ENCODE measurements at regions not wholly inside any gene's neighbourhood (a gene's known extent, or its start where the extent isn't known, plus 50 kb on each side); places are given as distances from the start of the nearest gene placed in this dataset.
A peak's percentile ranks its signal among the peaks of the same experiment; 100 is the strongest.
"Not testable (repeated sequence)": the region's sequence is repeated elsewhere in the genome, so short reads cannot be mapped to it uniquely, and the experiment has no call there.

DNA sequence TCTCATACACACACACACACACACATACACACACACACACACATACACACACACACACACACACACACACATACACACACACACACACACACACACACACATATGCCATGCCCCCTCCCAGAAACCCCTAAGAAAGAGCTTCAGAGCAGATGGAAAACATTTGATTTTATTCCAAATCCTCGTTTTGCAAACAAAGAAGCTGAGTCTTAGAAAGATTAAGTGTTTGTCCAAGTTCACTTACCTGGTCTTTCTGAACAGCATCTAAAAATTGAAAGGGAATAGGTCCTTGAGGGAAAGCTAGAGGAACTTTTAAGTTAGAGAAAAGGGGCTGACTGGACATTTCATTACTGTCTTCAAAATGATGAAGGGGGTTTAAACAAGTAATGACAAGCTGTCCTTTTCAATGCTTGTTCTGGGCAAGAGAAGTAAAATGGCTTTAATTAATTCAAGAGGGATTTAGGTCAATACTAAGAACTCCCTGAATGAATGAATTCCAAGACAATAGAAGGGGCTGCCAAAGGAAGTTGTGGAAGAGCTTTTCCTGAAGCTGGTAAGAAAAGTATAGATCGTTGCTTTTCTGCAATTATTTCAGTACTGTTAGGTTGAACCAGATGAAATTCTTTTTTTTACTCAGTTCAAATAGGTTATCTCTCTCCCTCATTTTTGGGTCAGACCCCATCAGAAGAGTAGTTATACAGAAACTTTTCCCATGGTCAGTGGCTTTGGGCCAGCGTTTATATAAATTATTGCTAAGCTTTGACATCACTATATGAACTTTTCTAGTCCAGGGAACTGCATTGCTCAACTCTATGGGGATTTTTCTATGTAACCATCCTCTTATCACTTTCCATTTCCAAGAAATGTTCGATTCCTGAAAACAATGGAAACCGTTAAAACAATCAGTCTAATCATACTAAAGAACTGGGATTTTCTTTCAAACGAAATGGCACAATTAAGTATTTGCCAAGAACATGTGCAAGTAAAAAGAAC, 261.4 kb downstream of the MTERF1 start:
- Histone ChIP-seq H3K36me3 (ENCODE audit: control insufficient read depth, insufficient read depth, low read length) (no peaks in the 10 kb centered on the region), H3K4me3 (ENCODE audit: low read depth, low read length) (no peak overlapping the region), H3K27me3 (ENCODE audit: control insufficient read depth, insufficient read depth, low read length) (no peaks in the 10 kb centered on the region)
- no peak for DNase-seq (ENCODE audit: low read depth)
- TF ChIP-seq, protein P1, sequence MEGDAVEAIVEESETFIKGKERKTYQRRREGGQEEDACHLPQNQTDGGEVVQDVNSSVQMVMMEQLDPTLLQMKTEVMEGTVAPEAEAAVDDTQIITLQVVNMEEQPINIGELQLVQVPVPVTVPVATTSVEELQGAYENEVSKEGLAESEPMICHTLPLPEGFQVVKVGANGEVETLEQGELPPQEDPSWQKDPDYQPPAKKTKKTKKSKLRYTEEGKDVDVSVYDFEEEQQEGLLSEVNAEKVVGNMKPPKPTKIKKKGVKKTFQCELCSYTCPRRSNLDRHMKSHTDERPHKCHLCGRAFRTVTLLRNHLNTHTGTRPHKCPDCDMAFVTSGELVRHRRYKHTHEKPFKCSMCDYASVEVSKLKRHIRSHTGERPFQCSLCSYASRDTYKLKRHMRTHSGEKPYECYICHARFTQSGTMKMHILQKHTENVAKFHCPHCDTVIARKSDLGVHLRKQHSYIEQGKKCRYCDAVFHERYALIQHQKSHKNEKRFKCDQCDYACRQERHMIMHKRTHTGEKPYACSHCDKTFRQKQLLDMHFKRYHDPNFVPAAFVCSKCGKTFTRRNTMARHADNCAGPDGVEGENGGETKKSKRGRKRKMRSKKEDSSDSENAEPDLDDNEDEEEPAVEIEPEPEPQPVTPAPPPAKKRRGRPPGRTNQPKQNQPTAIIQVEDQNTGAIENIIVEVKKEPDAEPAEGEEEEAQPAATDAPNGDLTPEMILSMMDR (IDR thresholded peaks at IDR 0.05; ENCODE audit: insufficient read depth, low read length, severe bottlenecking), result no peak
- FAIRE-seq, result no peak

- FAIRE-seq, result no peak
- H3K27me3 ChIP-seq (ENCODE audit: control insufficient read depth, insufficient read depth, low read length), result no peaks in the 10 kb centered on the region
- TF ChIP-seq, protein P1 (IDR thresholded peaks at IDR 0.05; ENCODE audit: insufficient read depth, low read length, severe bottlenecking), result no peak
- H3K4me3 ChIP-seq (ENCODE audit: low read depth, low read length), result no peak overlapping the region
- no peak for DNase-seq (ENCODE audit: low read depth)
- no peaks in the 10 kb centered on the region for H3K36me3 ChIP-seq (ENCODE audit: control insufficient read depth, insufficient read depth, low read length)
Measured at GRCh38 chr7:91620827-91621226, 259.7 kb downstream of the MTERF1 start.

GRCh38 chr7:91627324-91627723, 253.2 kb downstream of the MTERF1 start:
- not testable (repeated sequence) for H3K27me3 ChIP-seq (ENCODE audit: control insufficient read depth, insufficient read depth, low read length); H3K36me3 ChIP-seq (ENCODE audit: control insufficient read depth, insufficient read depth, low read length); H3K4me3 ChIP-seq (ENCODE audit: low read depth, low read length); FAIRE-seq; DNase-seq (ENCODE audit: low read depth)

- DNase-seq (ENCODE audit: low read depth) (peak; percentile 26), FAIRE-seq (no peak)
- Histone ChIP-seq H3K27me3 (ENCODE audit: control insufficient read depth, insufficient read depth, low read length) (no peaks in the 10 kb centered on the region), H3K4me3 (ENCODE audit: low read depth, low read length) (no peak overlapping the region), H3K36me3 (ENCODE audit: control insufficient read depth, insufficient read depth, low read length) (no peaks in the 10 kb centered on the region)
- TF ChIP-seq, protein P1 (IDR thresholded peaks at IDR 0.05; ENCODE audit: insufficient read depth, low read length, severe bottlenecking), result no peak
Measured at GRCh38 chr7:91628742-91629141, 251.8 kb downstream of the MTERF1 start.

- DNase-seq (ENCODE audit: low read depth) (no peak), FAIRE-seq (no peak)
- TF ChIP-seq, protein P1 (IDR thresholded peaks at IDR 0.05; ENCODE audit: insufficient read depth, low read length, severe bottlenecking), result no peak
- Histone ChIP-seq H3K4me3 (ENCODE audit: low read depth, low read length) (no peak overlapping the region), H3K36me3 (ENCODE audit: control insufficient read depth, insufficient read depth, low read length) (no peaks in the 10 kb centered on the region), H3K27me3 (ENCODE audit: control insufficient read depth, insufficient read depth, low read length) (no peaks in the 10 kb centered on the region)
Measured at GRCh38 chr7:91630581-91631380, 249.7 kb downstream of the MTERF1 start.
